SK-N-SH treated with all-trans-retinoic acid at 6 μM for 48 hours (cell line): ENCODE measurements at regions not wholly inside any gene's neighbourhood (a gene's known extent, or its start where the extent isn't known, plus 50 kb on each side); places are given as distances from the start of the nearest gene placed in this dataset.

Source experiments
- ATAC-seq: fragments of 200-7000 bp; cut with Tn5 transposase; 3 replicates; pipeline ENCODE4 v1.9.1; 2020; ENCODE audit warnings: mild to moderate bottlenecking, moderate library complexity
- ARNTL ChIP-seq: fragments of 450-650 bp; formaldehyde crosslinking; IDR thresholded peaks from 2 replicates; pipeline ENCODE4 v1.5.0; 2020; ENCODE audit warnings: low read depth, mild to moderate bottlenecking, moderate library complexity, borderline replicate concordance
- BACH2 ChIP-seq: fragments of 250-450 bp; sonication (Bioruptor Pico); IDR thresholded peaks from 2 replicates; pipeline ENCODE4 v1.9.0; 2021; ENCODE audit warnings: mild to moderate bottlenecking, borderline replicate concordance
- CREB5 ChIP-seq: fragments of 250-450 bp; sonication (Bioruptor Pico); IDR thresholded peaks from 2 replicates; pipeline ENCODE4 v1.5.1; 2020; ENCODE audit warnings: low read depth, mild to moderate bottlenecking, moderate library complexity
- CSDC2 ChIP-seq: fragments of 250-450 bp; sonication (Bioruptor Pico); IDR thresholded peaks from 2 replicates; pipeline ENCODE4 v1.5.0; 2020; ENCODE audit warnings: mild to moderate bottlenecking, moderate library complexity
- CSRNP3 ChIP-seq: fragments of 250-450 bp; sonication (Bioruptor Pico); IDR thresholded peaks from 2 replicates; pipeline ENCODE4 v1.5.1; 2021; ENCODE audit warnings: mild to moderate bottlenecking, moderate library complexity
- OSR1 ChIP-seq: fragments of 250-450 bp; sonication (Bioruptor Pico); IDR thresholded peaks from 2 replicates; pipeline ENCODE4 v1.8.0; 2022; ENCODE audit warnings: moderate library complexity, mild to moderate bottlenecking, inconsistent platforms
- PATZ1 ChIP-seq: fragments of 250-450 bp; sonication (Bioruptor Pico); IDR thresholded peaks from 2 replicates; pipeline ENCODE4 v1.8.0; 2020; ENCODE audit warnings: mild to moderate bottlenecking, moderate library complexity, borderline replicate concordance
- POU6F1 ChIP-seq: fragments of 250-450 bp; sonication (Bioruptor Pico); IDR thresholded peaks from 2 replicates; pipeline ENCODE4 v1.8.0; 2021; ENCODE audit warnings: low read depth, mild to moderate bottlenecking, moderate library complexity, borderline replicate concordance
- PPARA ChIP-seq: fragments of 250-450 bp; sonication (Bioruptor Pico); IDR thresholded peaks from 2 replicates; pipeline ENCODE4 v1.5.0; 2020; ENCODE audit warnings: mild to moderate bottlenecking, borderline replicate concordance
- SNAI2 ChIP-seq: fragments of 250-450 bp; sonication (Bioruptor Pico); IDR thresholded peaks from 2 replicates; pipeline ENCODE4 v1.5.0; 2020; ENCODE audit warnings: mild to moderate bottlenecking, moderate library complexity
- TCF4 ChIP-seq: fragments of 250-450 bp; sonication (Bioruptor Pico); IDR thresholded peaks from 2 replicates; pipeline ENCODE4 v1.8.0; 2021; ENCODE audit warnings: mild to moderate bottlenecking, moderate library complexity, borderline replicate concordance
- TOX ChIP-seq: fragments of 250-450 bp; sonication (Bioruptor Pico); IDR thresholded peaks from 2 replicates; pipeline ENCODE4 v1.8.0; 2021; ENCODE audit warnings: mild to moderate bottlenecking, moderate library complexity, borderline replicate concordance
- TSHZ2 ChIP-seq: fragments of 250-450 bp; sonication (Bioruptor Pico); IDR thresholded peaks from 2 replicates; pipeline ENCODE4 v1.5.0; 2020; ENCODE audit warnings: mild to moderate bottlenecking, moderate library complexity
- ZC3H10 ChIP-seq: fragments of 250-450 bp; sonication (Bioruptor Pico); IDR thresholded peaks from 2 replicates; pipeline ENCODE4 v1.5.1; 2021; ENCODE audit warnings: mild to moderate bottlenecking, moderate library complexity
- ZFP3 ChIP-seq: fragments of 250-450 bp; sonication (Bioruptor Pico); IDR thresholded peaks from 2 replicates; pipeline ENCODE4 v1.5.0; 2020; ENCODE audit warnings: mild to moderate bottlenecking, moderate library complexity
- ZFP30 ChIP-seq: fragments of 450-650 bp; formaldehyde crosslinking; IDR thresholded peaks from 2 replicates; pipeline ENCODE4 v1.5.0; 2022; ENCODE audit warnings: mild to moderate bottlenecking, moderate library complexity
- ZNF565 ChIP-seq: fragments of 450-650 bp; formaldehyde crosslinking; conservative IDR thresholded peaks from 2 replicates; pipeline ENCODE4 v1.5.0; 2020; ENCODE audit warnings: low read depth, mild to moderate bottlenecking, moderate library complexity
- ZNF70 ChIP-seq: fragments of 450-650 bp; formaldehyde crosslinking; IDR thresholded peaks from 2 replicates; pipeline ENCODE4 v1.5.0; 2020; ENCODE audit warnings: mild to moderate bottlenecking, moderate library complexity
- ZNF8 ChIP-seq: fragments of 450-650 bp; formaldehyde crosslinking; IDR thresholded peaks from 2 replicates; pipeline ENCODE4 v1.5.0; 2020; ENCODE audit warnings: mild to moderate bottlenecking, moderate library complexity

- no peak for ATAC-seq
- TF ChIP-seq PATZ1 (CRISPR knock-in tag) (no peak), PPARA (CRISPR knock-in tag) (no peak), TOX (CRISPR knock-in tag) (no peak), SNAI2 (CRISPR knock-in tag) (no peak), CREB5 (CRISPR knock-in tag) (no peak), CSRNP3 (CRISPR knock-in tag) (no peak), BACH2 (CRISPR knock-in tag) (no peak), CSDC2 (CRISPR knock-in tag) (no peak), ZNF565 (no peak), TCF4 (CRISPR knock-in tag) (no peak), ZNF8 (CRISPR knock-in tag) (no peak), TSHZ2 (no peak), ZFP3 (CRISPR knock-in tag) (no peak), POU6F1 (no peak), ZFP30 (CRISPR knock-in tag) (no peak)
- TF ChIP-seq, all 23 proteins: peak for 0
Measured at GRCh38 chr6:168989421-168989820, 264.2 kb downstream of the THBS2 start.

GRCh38 chr6:168988801-168989200 lies 264.8 kb downstream of the THBS2 start:
- ATAC-seq: no peak
- no peak for TF ChIP-seq TSHZ2
- no peak for TF ChIP-seq CSDC2 (CRISPR knock-in tag)
- no peak for TF ChIP-seq CSRNP3 (CRISPR knock-in tag)
- no peak for TF ChIP-seq ZC3H10 (CRISPR knock-in tag)
- no peak for TF ChIP-seq PATZ1 (CRISPR knock-in tag)
- no peak for TF ChIP-seq CREB5 (CRISPR knock-in tag)
- no peak for TF ChIP-seq ARNTL (CRISPR knock-in tag)
- no peak for TF ChIP-seq TCF4 (CRISPR knock-in tag)
- TF ChIP-seq POU6F1: no peak
- no peak for TF ChIP-seq ZNF8 (CRISPR knock-in tag)
- TF ChIP-seq OSR1 (CRISPR knock-in tag): no peak
- TF ChIP-seq SNAI2 (CRISPR knock-in tag): no peak
- TF ChIP-seq ZFP3 (CRISPR knock-in tag): no peak
- no peak for TF ChIP-seq ZNF70 (CRISPR knock-in tag)
- no peak for TF ChIP-seq TOX (CRISPR knock-in tag)
